GM12874 (cell line): ENCODE measurements at regions not wholly inside any gene's neighbourhood (a gene's known extent, or its start where the extent isn't known, plus 50 kb on each side); places are given as distances from the start of the nearest gene placed in this dataset.

Source experiments
- TF ChIP-seq, protein P1 (sequence below): IDR thresholded peaks from 2 replicates; pipeline ENCODE4 v1.5.1; 2011; ENCODE audit warnings: low read depth, mild to moderate bottlenecking, control low read depth, low read length, moderate library complexity; ENCODE audit not compliant: insufficient read depth

DNA sequence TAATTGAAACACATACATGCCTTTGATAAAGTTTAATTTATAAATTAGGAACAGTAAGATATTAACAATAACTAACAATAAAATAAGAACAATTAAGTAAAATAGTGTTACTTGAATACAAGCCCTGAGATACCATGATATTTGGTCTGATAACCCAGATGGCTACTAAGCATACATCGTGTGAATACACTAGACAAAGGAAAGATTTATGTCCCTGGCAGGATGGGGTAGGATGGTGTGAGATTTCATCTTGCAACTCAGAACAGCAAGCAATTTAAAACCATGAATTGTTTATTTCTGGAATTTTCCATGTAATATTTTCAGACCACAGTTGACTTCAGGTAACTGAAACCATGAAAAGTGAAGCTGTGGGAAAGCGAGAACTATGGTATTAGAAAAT is 169.5 kb downstream of the DIPK2A start:
- TF ChIP-seq, protein P1, sequence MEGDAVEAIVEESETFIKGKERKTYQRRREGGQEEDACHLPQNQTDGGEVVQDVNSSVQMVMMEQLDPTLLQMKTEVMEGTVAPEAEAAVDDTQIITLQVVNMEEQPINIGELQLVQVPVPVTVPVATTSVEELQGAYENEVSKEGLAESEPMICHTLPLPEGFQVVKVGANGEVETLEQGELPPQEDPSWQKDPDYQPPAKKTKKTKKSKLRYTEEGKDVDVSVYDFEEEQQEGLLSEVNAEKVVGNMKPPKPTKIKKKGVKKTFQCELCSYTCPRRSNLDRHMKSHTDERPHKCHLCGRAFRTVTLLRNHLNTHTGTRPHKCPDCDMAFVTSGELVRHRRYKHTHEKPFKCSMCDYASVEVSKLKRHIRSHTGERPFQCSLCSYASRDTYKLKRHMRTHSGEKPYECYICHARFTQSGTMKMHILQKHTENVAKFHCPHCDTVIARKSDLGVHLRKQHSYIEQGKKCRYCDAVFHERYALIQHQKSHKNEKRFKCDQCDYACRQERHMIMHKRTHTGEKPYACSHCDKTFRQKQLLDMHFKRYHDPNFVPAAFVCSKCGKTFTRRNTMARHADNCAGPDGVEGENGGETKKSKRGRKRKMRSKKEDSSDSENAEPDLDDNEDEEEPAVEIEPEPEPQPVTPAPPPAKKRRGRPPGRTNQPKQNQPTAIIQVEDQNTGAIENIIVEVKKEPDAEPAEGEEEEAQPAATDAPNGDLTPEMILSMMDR: no peak

DNA sequence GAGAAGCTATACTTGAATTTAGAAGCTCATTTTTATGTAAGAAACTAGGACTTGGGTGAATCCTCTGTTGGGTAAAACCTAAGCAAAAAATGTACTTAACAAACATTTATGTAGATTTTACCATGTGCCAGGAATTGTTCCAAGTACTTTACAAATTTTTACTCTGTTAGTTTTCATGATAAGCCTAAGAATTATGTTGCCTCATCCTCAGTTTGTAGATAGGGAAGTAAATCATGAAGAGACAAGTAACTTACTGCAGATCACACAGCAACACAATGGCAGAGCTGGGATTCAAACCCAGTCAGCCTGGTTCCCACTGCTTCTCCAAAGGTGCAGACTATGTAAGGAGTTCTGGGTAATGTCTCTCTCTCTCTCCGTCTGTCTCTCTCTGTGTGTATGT is 169.9 kb downstream of the DIPK2A start:
- TF ChIP-seq, protein P1: no peak

DNA sequence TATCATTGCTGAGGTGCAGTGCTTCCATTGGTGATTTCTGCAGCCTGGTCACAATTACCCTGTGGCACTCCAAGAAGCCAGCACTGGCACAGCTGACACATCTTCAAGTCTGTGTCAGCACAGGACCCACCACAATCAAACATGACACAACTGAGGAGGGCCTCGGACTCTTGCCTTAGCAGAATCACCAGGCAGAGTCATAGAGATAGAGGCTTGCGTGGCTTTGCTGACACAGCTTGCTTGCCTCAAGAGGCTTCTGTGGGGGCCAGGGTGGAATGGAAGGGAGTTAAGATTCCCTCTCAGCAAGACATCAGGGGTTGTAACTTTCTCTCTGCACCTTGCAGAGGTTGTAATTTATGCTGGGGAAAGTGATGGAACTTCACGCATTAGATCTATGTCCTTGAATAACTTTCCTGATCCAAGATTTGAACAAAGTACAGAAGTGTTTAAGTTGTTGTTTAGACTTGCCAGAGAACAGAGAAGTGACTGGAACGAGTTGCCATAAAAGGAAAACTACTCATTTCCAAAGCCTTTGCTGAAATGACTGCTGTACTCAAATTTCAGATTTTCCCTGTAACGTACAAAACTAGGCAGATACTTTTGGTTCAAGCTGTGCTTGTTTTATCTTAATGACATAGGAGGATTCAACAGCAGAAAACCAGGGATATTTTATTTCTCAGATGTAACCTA is 170.7 kb downstream of the DIPK2A start:
- TF ChIP-seq, protein P1: no peak

DNA sequence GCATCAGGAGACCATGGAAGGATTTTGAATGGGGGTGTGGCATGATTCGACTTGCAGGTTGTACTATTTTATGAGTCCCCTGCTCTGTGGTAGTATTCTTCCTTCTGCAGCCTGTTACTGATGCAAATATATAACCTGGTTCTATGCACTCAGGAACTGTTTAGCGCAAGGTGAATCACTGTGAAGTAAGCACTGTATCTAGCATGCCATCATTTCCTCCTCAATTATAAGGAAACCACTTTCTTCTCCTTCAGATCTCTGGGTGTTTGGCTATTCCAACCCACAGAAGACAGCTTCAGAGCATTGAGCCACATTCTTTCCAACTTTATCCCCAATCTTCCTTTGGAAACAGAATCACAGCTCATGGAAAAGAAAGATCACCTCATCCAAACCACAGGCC is 176.7 kb downstream of the DIPK2A start:
- TF ChIP-seq, protein P1: no peak

DNA sequence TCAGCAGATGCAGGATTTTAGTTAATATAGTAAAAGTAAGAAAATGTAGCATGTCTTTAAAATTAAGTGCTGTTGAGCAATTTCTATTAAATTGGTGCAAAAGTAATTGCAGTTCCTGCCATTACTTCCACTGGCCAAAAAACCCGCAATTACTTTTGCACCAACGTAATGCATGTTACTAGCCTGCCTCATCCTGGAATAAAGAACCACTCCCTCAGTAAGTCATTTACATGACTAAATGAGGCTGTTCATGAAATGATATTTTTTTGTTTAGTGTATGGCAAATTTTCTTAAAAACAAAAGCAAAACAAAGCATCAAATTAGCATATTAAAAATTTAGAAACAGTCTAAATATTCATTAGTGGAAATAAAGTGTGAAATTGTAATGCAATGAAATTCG is 180.4 kb downstream of the DIPK2A start:
- TF ChIP-seq, protein P1: no peak

DNA sequence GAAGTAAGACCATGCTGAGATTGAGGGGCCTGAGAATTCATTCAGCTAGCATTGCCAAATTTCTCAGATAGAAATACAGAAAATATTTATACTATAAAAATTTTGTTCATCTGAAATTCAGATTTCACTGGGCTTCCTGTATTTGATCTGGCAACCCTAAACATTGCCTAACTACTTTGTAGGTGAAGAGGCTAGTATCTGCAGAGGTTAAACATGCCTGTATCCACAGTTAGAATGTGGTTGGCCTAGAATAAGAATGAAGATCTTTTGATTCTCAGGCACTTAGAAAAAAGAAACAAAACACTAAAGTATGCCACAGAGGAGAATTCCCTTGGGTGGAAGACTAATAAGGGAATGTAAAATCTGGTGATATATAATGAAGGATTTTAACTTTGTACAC is 189.0 kb downstream of the DIPK2A start:
- TF ChIP-seq, protein P1: no peak

DNA sequence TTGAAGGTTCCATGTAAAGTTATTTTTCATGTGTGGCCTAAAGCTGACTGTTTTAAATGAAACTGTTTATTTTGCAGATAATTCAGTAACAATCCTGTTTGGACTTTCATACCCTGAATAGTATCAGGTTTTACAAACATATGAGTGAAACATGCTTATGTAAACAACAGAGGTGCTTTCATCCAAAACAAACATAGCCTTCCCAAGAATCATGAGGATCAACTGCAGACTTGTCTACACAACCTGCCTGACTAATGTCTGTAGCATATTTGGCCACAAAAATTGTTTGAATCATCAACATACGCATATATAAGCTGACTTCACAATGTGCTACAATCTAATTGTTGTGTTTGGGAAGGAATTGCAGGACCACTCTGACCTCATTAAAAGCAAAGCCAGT is 190.4 kb downstream of the DIPK2A start:
- TF ChIP-seq, protein P1: no peak
